ENCODE measurements at regions not wholly inside any gene's neighbourhood (a gene's known extent, or its start where the extent isn't known, plus 50 kb on each side); places are given as distances from the start of the nearest gene placed in this dataset.

GRCh38 chr15:93415576-93415975 is 326.6 kb upstream of the RGMA start:
- H3K27ac ChIP-seq (ENCODE audit: low read depth, low read length) = no peak overlapping the region
- H4K20me1 ChIP-seq (ENCODE audit: insufficient read depth) = no peaks in the 10 kb centered on the region
- DNase-seq (ENCODE audit: low read depth, low spot score) = no peak
- ChIA-PET POLR2A (no interaction called here), RAD21 (ENCODE audit: low non-redundant PET in 1 of 2, low total read pairs in 2 of 2, uncharacterized antibody in 2 of 2, unreplicated experiment in 2 of 2) (no interaction called here), CTCF (no interaction called here)
- H3K9ac ChIP-seq (ENCODE audit: low read length) = no peak overlapping the region
- no TSS peak for BruUV-seq (replicated peaks)
- ATAC-seq = no peak
- no peaks in the 10 kb centered on the region for H3K36me3 ChIP-seq (ENCODE audit: control insufficient read depth in 1 of 2, insufficient read depth in 2 of 2, low read length in 2 of 2)
- peaks cover 11% of the 10 kb centered on the region for H3K27me3 ChIP-seq (ENCODE audit: insufficient read depth, low read length)
- no peaks in the 10 kb centered on the region for H3K79me2 ChIP-seq (ENCODE audit: insufficient read depth, low read length)
- H3K4me1 ChIP-seq (ENCODE audit: control insufficient read depth in 1 of 2, insufficient read depth in 2 of 2, low read length in 2 of 2) = no peaks in the 10 kb centered on the region
- H3K9me2 ChIP-seq (ENCODE audit: insufficient read depth) = no peaks in the 10 kb centered on the region
- H3K4me3 ChIP-seq (replicated peaks in 1 of 2; ENCODE audit: low read depth in 1 of 2, low read length in 2 of 2) = no peak overlapping the region
- TF ChIP-seq ZBTB33 (IDR thresholded peaks at IDR 0.05; ENCODE audit: extremely low read depth, insufficient replicate concordance, low read length) (no peak), JUND (IDR thresholded peaks at IDR 0.05) (no peak), ZNF274 (IDR thresholded peaks at IDR 0.05; ENCODE audit: low read depth, low read length) (no peak)
- no peaks in the 10 kb centered on the region for H3K9me3 ChIP-seq (ENCODE audit: control insufficient read depth in 1 of 2, insufficient read depth in 1 of 2, low read depth in 1 of 2, low read length in 2 of 2)
- no peak overlapping the region for H2AFZ ChIP-seq (ENCODE audit: low read depth, low read length, poor library complexity, severe bottlenecking)
- no peak overlapping the region for H3K4me2 ChIP-seq (ENCODE audit: low read length)
- intact Hi-C loops (cut with micrococcal nuclease) = no loop called here

GRCh38 chr15:93414576-93415231 is 325.7 kb upstream of the RGMA start:
- Histone ChIP-seq H3K4me2 (ENCODE audit: low read length) (no peak overlapping the region), H3K27me3 (ENCODE audit: insufficient read depth, low read length) (peaks cover 11% of the 10 kb centered on the region), H3K9ac (ENCODE audit: low read length) (no peak overlapping the region), H3K36me3 (ENCODE audit: control insufficient read depth in 1 of 2, insufficient read depth in 2 of 2, low read length in 2 of 2) (no peaks in the 10 kb centered on the region), H3K4me1 (ENCODE audit: control insufficient read depth in 1 of 2, insufficient read depth in 2 of 2, low read length in 2 of 2) (no peaks in the 10 kb centered on the region), H4K20me1 (ENCODE audit: insufficient read depth) (no peaks in the 10 kb centered on the region), H3K27ac (ENCODE audit: low read depth, low read length) (no peak overlapping the region), H3K9me3 (ENCODE audit: control insufficient read depth in 1 of 2, insufficient read depth in 1 of 2, low read depth in 1 of 2, low read length in 2 of 2) (no peaks in the 10 kb centered on the region), H2AFZ (ENCODE audit: low read depth, low read length, poor library complexity, severe bottlenecking) (no peak overlapping the region), H3K4me3 (replicated peaks in 1 of 2; ENCODE audit: low read depth in 1 of 2, low read length in 2 of 2) (no peak overlapping the region), H3K79me2 (ENCODE audit: insufficient read depth, low read length) (no peaks in the 10 kb centered on the region), H3K9me2 (ENCODE audit: insufficient read depth) (no peaks in the 10 kb centered on the region)
- CTCF ChIA-PET = no interaction called here
- TF ChIP-seq SRF (IDR thresholded peaks at IDR 0.05; ENCODE audit: low read depth) (no peak), EGR1 (IDR thresholded peaks at IDR 0.05; ENCODE audit: low read depth) (no peak), YY1 (IDR thresholded peaks at IDR 0.05; ENCODE audit: extremely low read depth, insufficient replicate concordance, low read depth, low read length) (no peak), SIN3A (IDR thresholded peaks at IDR 0.05; ENCODE audit: low read depth) (no peak), ATF3 (IDR thresholded peaks at IDR 0.05) (no peak), POLR2AphosphoS5 (IDR thresholded peaks at IDR 0.05; ENCODE audit: low read depth, low read length) (no peak)
- intact Hi-C loops (cut with micrococcal nuclease) = no loop called here
- POLR2A ChIA-PET = no interaction called here
- RAD21 ChIA-PET (ENCODE audit: low non-redundant PET in 1 of 2, low total read pairs in 2 of 2, uncharacterized antibody in 2 of 2, unreplicated experiment in 2 of 2) = no interaction called here
- no peak for ATAC-seq
- BruUV-seq (replicated peaks) = no TSS peak
- no peak for DNase-seq (ENCODE audit: low read depth, low spot score)
